NCI-H1436 treated with DMSO at 0.1 percent for 48 hours (cell line): ENCODE measurements at regions not wholly inside any gene's neighbourhood (a gene's known extent, or its start where the extent isn't known, plus 50 kb on each side); places are given as distances from the start of the nearest gene placed in this dataset.

Experiments
- DNase-seq: peaks from one replicate; lab custom pipeline; 2025; lab: John Stamatoyannopoulos, UW

- DNase-seq, result no peak
Measured at GRCh38 chr20:57970856-57971255, 257.6 kb downstream of the ANKRD60 start.

GRCh38 chr20:57970116-57970515, 258.3 kb downstream of the ANKRD60 start:
- DNase-seq, result no peak

- DNase-seq, result no peak
Measured at GRCh38 chr20:57968120-57968519, 258.3 kb upstream of the PMEPA1 start.

GRCh38 chr20:57967364-57967763, 257.5 kb upstream of the PMEPA1 start:
- DNase-seq, result no peak

- DNase-seq, result no peak
Measured at GRCh38 chr20:57966620-57967019, 256.8 kb upstream of the PMEPA1 start.

GRCh38 chr20:57965441-57965840, 255.6 kb upstream of the PMEPA1 start:
- DNase-seq, result no peak

- DNase-seq, result no peak
Measured at GRCh38 chr20:57964011-57964862, 254.4 kb upstream of the PMEPA1 start.

GRCh38 chr20:57960803-57961575, 251.2 kb upstream of the PMEPA1 start:
- no peak for DNase-seq

- DNase-seq, result no peak
Measured at GRCh38 chr20:57959589-57959988, 249.8 kb upstream of the PMEPA1 start.

- no peak for DNase-seq
Measured at GRCh38 chr20:57959018-57959417, 249.2 kb upstream of the PMEPA1 start.

GRCh38 chr20:57958050-57958420, 248.2 kb upstream of the PMEPA1 start:
- no peak for DNase-seq

- DNase-seq, result no peak
Measured at GRCh38 chr20:57957411-57958049, 247.7 kb upstream of the PMEPA1 start.

- no peak for DNase-seq
Measured at GRCh38 chr20:57953638-57954037, 243.8 kb upstream of the PMEPA1 start.

GRCh38 chr20:57952136-57952535, 242.3 kb upstream of the PMEPA1 start:
- no peak for DNase-seq

GRCh38 chr20:57951549-57951948, 241.7 kb upstream of the PMEPA1 start:
- no peak for DNase-seq

GRCh38 chr20:57950764-57951485, 241.1 kb upstream of the PMEPA1 start:
- no peak for DNase-seq

- DNase-seq, result no peak
Measured at GRCh38 chr20:57948180-57948955, 238.6 kb upstream of the PMEPA1 start.

- DNase-seq, result no peak
Measured at GRCh38 chr20:57947421-57948179, 237.8 kb upstream of the PMEPA1 start.

- no peak for DNase-seq
Measured at GRCh38 chr20:57946559-57947315, 236.9 kb upstream of the PMEPA1 start.

GRCh38 chr20:57944988-57945387, 235.2 kb upstream of the PMEPA1 start:
- DNase-seq, result no peak
